GM12872 (cell line): ENCODE measurements at regions not wholly inside any gene's neighbourhood (a gene's known extent, or its start where the extent isn't known, plus 50 kb on each side); places are given as distances from the start of the nearest gene placed in this dataset.

Source experiments
- CTCF ChIP-seq: IDR thresholded peaks from 3 replicates; pipeline ENCODE4 v1.5.1; 2011; ENCODE audit warnings: low read depth, mild to moderate bottlenecking, low read length, moderate library complexity; ENCODE audit not compliant: insufficient read depth

GRCh38 chr12:41981013-41981412, 163.7 kb downstream of the GXYLT1 start:
- no peak for TF ChIP-seq CTCF

GRCh38 chr12:41980390-41980789, 164.3 kb downstream of the GXYLT1 start:
- no peak for TF ChIP-seq CTCF

GRCh38 chr12:41979574-41979973, 165.1 kb downstream of the GXYLT1 start:
- TF ChIP-seq CTCF = no peak

- no peak for TF ChIP-seq CTCF
These were observed 172.1 kb downstream of the GXYLT1 start for GRCh38 chr12:41972598-41972997.

- no peak for TF ChIP-seq CTCF
These were observed 172.5 kb downstream of the GXYLT1 start for GRCh38 chr12:41972196-41972595.

- no peak for TF ChIP-seq CTCF
These were observed 173.9 kb downstream of the GXYLT1 start for GRCh38 chr12:41970744-41971143.

- TF ChIP-seq CTCF = no peak
These were observed 176.1 kb downstream of the GXYLT1 start for GRCh38 chr12:41968599-41968998.
